T-helper 1 cell treated with Interleukin-12 subunit alpha and Interleukin-12 subunit beta and Interleukin-4 antibody, amounts not matched to agents 30 ng/mL and 1 ng/mL, for 36 hours (primary cell): ENCODE measurements at regions not wholly inside any gene's neighbourhood (a gene's known extent, or its start where the extent isn't known, plus 50 kb on each side); places are given as distances from the start of the nearest gene placed in this dataset.
"Not testable (repeated sequence)": the region's sequence is repeated elsewhere in the genome, so short reads cannot be mapped to it uniquely, and the experiment has no call there.

Experiments used
- intact Hi-C: fragments of 100-400 bp; cut with micrococcal nuclease; formaldehyde crosslinking; loops from one replicate; pipeline ENCODE4 v1.15.1; 2024

GRCh38 chr22:49466878-49467595 is 360.6 kb downstream of the BRD1 start:
- intact Hi-C loops, result no loop called here

GRCh38 chr22:49464037-49464436 is 363.6 kb downstream of the BRD1 start:
- intact Hi-C loops, result no loop called here

- intact Hi-C loops, result no loop called here
These were observed 364.9 kb downstream of the BRD1 start for GRCh38 chr22:49462795-49463194.

GRCh38 chr22:49462291-49462690 is 365.4 kb downstream of the BRD1 start:
- intact Hi-C loops, result no loop called here

- intact Hi-C loops, result no loop called here
These were observed 366.0 kb downstream of the BRD1 start for GRCh38 chr22:49461674-49462073.

- intact Hi-C loops, result no loop called here
These were observed 366.9 kb downstream of the BRD1 start for GRCh38 chr22:49460592-49461281.

- intact Hi-C loops, result no loop called here
These were observed 367.6 kb downstream of the BRD1 start for GRCh38 chr22:49460091-49460490.

- intact Hi-C loops, result no loop called here
These were observed 369.0 kb downstream of the BRD1 start for GRCh38 chr22:49458708-49459099.

GRCh38 chr22:49457946-49458707 is 369.5 kb downstream of the BRD1 start:
- intact Hi-C loops, result no loop called here

- intact Hi-C loops, result no loop called here
These were observed 370.5 kb downstream of the BRD1 start for GRCh38 chr22:49457146-49457545.

- intact Hi-C loops, result no loop called here
These were observed 372.1 kb downstream of the BRD1 start for GRCh38 chr22:49455595-49455994.

- intact Hi-C loops, result no loop called here
These were observed 372.9 kb downstream of the BRD1 start for GRCh38 chr22:49454726-49455125.

GRCh38 chr22:49453771-49454170 is 373.9 kb downstream of the BRD1 start:
- intact Hi-C loops, result no loop called here

- intact Hi-C loops, result not testable (repeated sequence)
These were observed 374.7 kb downstream of the BRD1 start for GRCh38 chr22:49453019-49453418.

GRCh38 chr22:49452362-49452946 is 375.2 kb downstream of the BRD1 start:
- intact Hi-C loops, result no loop called here

GRCh38 chr22:49451070-49451840 is 376.4 kb downstream of the BRD1 start:
- intact Hi-C loops, result no loop called here

GRCh38 chr22:49450498-49450897 is 377.2 kb downstream of the BRD1 start:
- intact Hi-C loops, result no loop called here

- intact Hi-C loops, result no loop called here
These were observed 377.7 kb downstream of the BRD1 start for GRCh38 chr22:49449811-49450446.

GRCh38 chr22:49449377-49449776 is 378.3 kb downstream of the BRD1 start:
- intact Hi-C loops, result no loop called here

- intact Hi-C loops, result no loop called here
These were observed 379.1 kb downstream of the BRD1 start for GRCh38 chr22:49448526-49448925.

GRCh38 chr22:49447837-49448236 is 379.8 kb downstream of the BRD1 start:
- intact Hi-C loops, result no loop called here
